Peyer's patch (tissue), 4 donors: ENCODE measurements at regions not wholly inside any gene's neighbourhood (a gene's known extent, or its start where the extent isn't known, plus 50 kb on each side); places are given as distances from the start of the nearest gene placed in this dataset.

Experiments
- POLR2A ChIP-seq, 2 donors: fragments of 450-650 bp; IDR thresholded peaks; one replicate each; pipeline ENCODE4 v1.5.1; 2017; ENCODE audit warnings: antibody characterized with exemption in 2 of 2, mild to moderate bottlenecking in 2 of 2, moderate library complexity in 2 of 2
- TF ChIP-seq, protein P1 (sequence below), 6 experiments: fragments of 450-650 bp in 4 of 6; fragments of 200-600 bp in 2 of 6; sonication (generic) in 1 of 6; IDR thresholded peaks; one replicate each; pipeline ENCODE4 v1.5.1; 2017 to 2019; ENCODE audit warnings: antibody characterized with exemption in 6 of 6, mild to moderate bottlenecking in 3 of 6, moderate library complexity in 1 of 6

DNA sequence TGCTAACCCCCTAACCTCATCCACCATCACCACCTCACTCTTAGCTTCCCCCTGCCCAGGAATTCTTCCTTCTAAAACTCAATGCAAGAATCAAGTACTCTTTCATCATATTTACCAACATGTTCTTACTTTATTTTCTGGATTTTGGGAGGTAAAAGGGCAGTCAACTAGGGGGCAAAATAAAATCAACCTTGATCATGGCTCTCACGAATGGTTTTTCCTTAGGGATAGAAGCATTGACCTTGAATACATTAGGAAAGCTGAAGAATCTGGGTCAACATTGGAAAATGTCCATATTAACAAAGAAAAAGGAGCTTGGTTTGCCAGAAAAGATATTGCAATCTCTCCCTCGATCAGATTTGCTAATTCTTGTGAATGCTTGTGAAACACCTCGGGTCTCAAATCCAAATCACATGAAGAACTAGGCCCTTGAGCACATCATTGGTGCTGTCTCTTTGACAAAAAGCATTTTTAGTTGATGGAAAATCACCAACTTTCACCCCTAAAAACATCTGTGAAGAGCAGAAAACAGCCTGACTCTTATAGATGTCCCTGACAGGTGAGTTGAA is 58.9 kb downstream of the ZC3H11B start:
- TF ChIP-seq, protein P1, sequence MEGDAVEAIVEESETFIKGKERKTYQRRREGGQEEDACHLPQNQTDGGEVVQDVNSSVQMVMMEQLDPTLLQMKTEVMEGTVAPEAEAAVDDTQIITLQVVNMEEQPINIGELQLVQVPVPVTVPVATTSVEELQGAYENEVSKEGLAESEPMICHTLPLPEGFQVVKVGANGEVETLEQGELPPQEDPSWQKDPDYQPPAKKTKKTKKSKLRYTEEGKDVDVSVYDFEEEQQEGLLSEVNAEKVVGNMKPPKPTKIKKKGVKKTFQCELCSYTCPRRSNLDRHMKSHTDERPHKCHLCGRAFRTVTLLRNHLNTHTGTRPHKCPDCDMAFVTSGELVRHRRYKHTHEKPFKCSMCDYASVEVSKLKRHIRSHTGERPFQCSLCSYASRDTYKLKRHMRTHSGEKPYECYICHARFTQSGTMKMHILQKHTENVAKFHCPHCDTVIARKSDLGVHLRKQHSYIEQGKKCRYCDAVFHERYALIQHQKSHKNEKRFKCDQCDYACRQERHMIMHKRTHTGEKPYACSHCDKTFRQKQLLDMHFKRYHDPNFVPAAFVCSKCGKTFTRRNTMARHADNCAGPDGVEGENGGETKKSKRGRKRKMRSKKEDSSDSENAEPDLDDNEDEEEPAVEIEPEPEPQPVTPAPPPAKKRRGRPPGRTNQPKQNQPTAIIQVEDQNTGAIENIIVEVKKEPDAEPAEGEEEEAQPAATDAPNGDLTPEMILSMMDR (IDR thresholded peaks at IDR 0.05) = no peak
- TF ChIP-seq POLR2A (IDR thresholded peaks at IDR 0.05) = no peak
